ENCODE measurements at regions not wholly inside any gene's neighbourhood (a gene's known extent, or its start where the extent isn't known, plus 50 kb on each side); places are given as distances from the start of the nearest gene placed in this dataset.

DNA sequence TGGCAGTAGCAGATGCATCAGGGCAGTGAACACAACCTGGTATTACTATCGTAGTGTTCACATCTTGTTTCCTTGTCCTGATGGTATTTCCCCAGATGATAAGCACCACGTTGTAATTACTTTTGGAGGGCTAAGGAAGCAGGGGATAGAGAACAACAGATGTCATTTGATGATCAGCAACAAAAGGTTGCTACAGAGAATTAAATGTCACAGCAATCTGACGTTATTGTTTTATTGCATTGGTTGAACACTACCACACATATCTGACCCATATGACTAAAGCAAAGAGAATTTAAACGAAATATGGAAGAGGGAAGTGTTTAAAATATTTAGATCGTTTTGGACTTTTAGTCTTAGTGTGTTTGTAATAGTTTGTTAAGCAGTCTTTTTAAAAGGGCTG lies 408.3 kb downstream of the SH3GL2 start:
- H3K27ac ChIP-seq (ENCODE audit: low read depth, low read length): no peak overlapping the region
- H3K4me3 ChIP-seq (ENCODE audit: insufficient read depth, low read length, poor library complexity, severe bottlenecking): no peak overlapping the region
- no peaks in the 10 kb centered on the region for H3K9me3 ChIP-seq (ENCODE audit: insufficient read depth, low read length)
- H3K79me2 ChIP-seq (ENCODE audit: insufficient read depth, low read length): no peaks in the 10 kb centered on the region
- no peaks in the 10 kb centered on the region for H3K27me3 ChIP-seq (ENCODE audit: low read length)
- no peak overlapping the region for H3K9ac ChIP-seq (ENCODE audit: low read length)
- no peaks in the 10 kb centered on the region for H3F3A ChIP-seq (ENCODE audit: insufficient read depth)
- H2AFZ ChIP-seq (ENCODE audit: low read depth, low read length, severe bottlenecking): no peak overlapping the region
- no peaks in the 10 kb centered on the region for H3K36me3 ChIP-seq (ENCODE audit: low read length)
- TF ChIP-seq, protein P1, sequence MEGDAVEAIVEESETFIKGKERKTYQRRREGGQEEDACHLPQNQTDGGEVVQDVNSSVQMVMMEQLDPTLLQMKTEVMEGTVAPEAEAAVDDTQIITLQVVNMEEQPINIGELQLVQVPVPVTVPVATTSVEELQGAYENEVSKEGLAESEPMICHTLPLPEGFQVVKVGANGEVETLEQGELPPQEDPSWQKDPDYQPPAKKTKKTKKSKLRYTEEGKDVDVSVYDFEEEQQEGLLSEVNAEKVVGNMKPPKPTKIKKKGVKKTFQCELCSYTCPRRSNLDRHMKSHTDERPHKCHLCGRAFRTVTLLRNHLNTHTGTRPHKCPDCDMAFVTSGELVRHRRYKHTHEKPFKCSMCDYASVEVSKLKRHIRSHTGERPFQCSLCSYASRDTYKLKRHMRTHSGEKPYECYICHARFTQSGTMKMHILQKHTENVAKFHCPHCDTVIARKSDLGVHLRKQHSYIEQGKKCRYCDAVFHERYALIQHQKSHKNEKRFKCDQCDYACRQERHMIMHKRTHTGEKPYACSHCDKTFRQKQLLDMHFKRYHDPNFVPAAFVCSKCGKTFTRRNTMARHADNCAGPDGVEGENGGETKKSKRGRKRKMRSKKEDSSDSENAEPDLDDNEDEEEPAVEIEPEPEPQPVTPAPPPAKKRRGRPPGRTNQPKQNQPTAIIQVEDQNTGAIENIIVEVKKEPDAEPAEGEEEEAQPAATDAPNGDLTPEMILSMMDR (IDR thresholded peaks at IDR 0.05; ENCODE audit: insufficient read depth, low read length, poor library complexity, severe bottlenecking): no peak
- no peak for TF ChIP-seq EZH2phosphoT487 (conservative IDR thresholded peaks at IDR 0.05; ENCODE audit: low read length)
- H3K4me2 ChIP-seq (ENCODE audit: low read depth, low read length, poor library complexity, severe bottlenecking): no peak overlapping the region
- H3K9me2 ChIP-seq (replicated peaks; ENCODE audit: insufficient read depth, low read length): no peaks in the 10 kb centered on the region
- no peaks in the 10 kb centered on the region; the same call in 1 of the 2 replicates for H4K20me1 ChIP-seq (ENCODE audit: low read depth, low read length)

DNA sequence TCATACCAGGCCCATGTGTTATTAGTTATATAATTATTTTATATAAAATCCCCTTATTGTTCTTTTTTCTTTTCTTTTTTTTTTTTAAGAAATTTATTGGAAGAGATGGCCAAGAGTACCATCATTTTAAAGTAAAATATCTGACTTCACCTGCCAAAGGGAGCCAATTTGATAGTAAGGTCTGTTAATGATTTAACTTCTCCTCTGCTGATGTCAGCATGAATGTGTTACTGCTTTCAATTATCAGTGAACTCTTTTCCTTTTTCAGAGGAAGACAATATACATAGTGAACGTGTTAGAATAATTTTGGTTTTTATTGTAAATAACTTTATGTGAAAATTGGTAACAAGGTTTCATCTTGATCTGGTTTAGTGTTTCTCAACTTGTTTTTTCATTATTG lies 409.6 kb downstream of the SH3GL2 start:
- no peaks in the 10 kb centered on the region for H3K9me2 ChIP-seq (replicated peaks; ENCODE audit: insufficient read depth, low read length)
- H3K27ac ChIP-seq (ENCODE audit: low read depth, low read length): no peak overlapping the region
- H3K9me3 ChIP-seq (ENCODE audit: insufficient read depth, low read length): no peaks in the 10 kb centered on the region
- H3K4me3 ChIP-seq (ENCODE audit: insufficient read depth, low read length, poor library complexity, severe bottlenecking): no peak overlapping the region
- H3K36me3 ChIP-seq (ENCODE audit: low read length): no peaks in the 10 kb centered on the region
- no peak overlapping the region for H3K4me2 ChIP-seq (ENCODE audit: low read depth, low read length, poor library complexity, severe bottlenecking)
- no peak overlapping the region for H2AFZ ChIP-seq (ENCODE audit: low read depth, low read length, severe bottlenecking)
- no peak for TF ChIP-seq EZH2phosphoT487 (conservative IDR thresholded peaks at IDR 0.05; ENCODE audit: low read length)
- TF ChIP-seq, protein P1 (IDR thresholded peaks at IDR 0.05; ENCODE audit: insufficient read depth, low read length, poor library complexity, severe bottlenecking): no peak
- H3K27me3 ChIP-seq (ENCODE audit: low read length): no peaks in the 10 kb centered on the region
- no peak overlapping the region for H3K9ac ChIP-seq (ENCODE audit: low read length)
- no peaks in the 10 kb centered on the region; the same call in 1 of the 2 replicates for H4K20me1 ChIP-seq (ENCODE audit: low read depth, low read length)
- H3F3A ChIP-seq (ENCODE audit: insufficient read depth): no peaks in the 10 kb centered on the region
- no peaks in the 10 kb centered on the region for H3K79me2 ChIP-seq (ENCODE audit: insufficient read depth, low read length)

DNA sequence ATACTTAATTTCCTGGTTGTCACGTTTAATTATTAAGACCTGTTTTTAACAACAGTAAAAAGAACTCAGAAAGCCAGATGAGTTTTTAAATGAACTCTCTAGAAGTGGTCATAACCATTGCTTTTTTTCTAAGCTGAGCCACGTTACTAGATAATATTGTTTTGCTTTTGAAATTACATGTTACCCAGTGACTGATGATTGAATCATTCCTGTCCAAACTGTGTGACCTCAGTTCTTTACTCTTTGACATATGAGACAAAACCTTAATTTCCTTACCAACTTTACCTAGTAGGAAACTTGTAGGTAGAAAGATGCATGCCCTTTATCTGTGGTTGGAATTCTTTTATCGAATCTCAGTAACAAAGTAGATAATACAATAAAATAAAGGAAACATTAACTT lies 411.7 kb downstream of the SH3GL2 start:
- no peak overlapping the region for H3K4me3 ChIP-seq (ENCODE audit: insufficient read depth, low read length, poor library complexity, severe bottlenecking)
- no peaks in the 10 kb centered on the region for H3K9me3 ChIP-seq (ENCODE audit: insufficient read depth, low read length)
- no peaks in the 10 kb centered on the region for H3F3A ChIP-seq (ENCODE audit: insufficient read depth)
- no peak overlapping the region for H3K9ac ChIP-seq (ENCODE audit: low read length)
- TF ChIP-seq EZH2phosphoT487 (conservative IDR thresholded peaks at IDR 0.05; ENCODE audit: low read length): no peak
- TF ChIP-seq, protein P1 (IDR thresholded peaks at IDR 0.05; ENCODE audit: insufficient read depth, low read length, poor library complexity, severe bottlenecking): no peak
- no peak overlapping the region for H2AFZ ChIP-seq (ENCODE audit: low read depth, low read length, severe bottlenecking)
- no peaks in the 10 kb centered on the region for H3K27me3 ChIP-seq (ENCODE audit: low read length)
- no peaks in the 10 kb centered on the region for H3K9me2 ChIP-seq (replicated peaks; ENCODE audit: insufficient read depth, low read length)
- H3K36me3 ChIP-seq (ENCODE audit: low read length): no peaks in the 10 kb centered on the region
- H4K20me1 ChIP-seq (ENCODE audit: low read depth, low read length): no peaks in the 10 kb centered on the region
- no peak overlapping the region for H3K27ac ChIP-seq (ENCODE audit: low read depth, low read length)
- H3K79me2 ChIP-seq (ENCODE audit: insufficient read depth, low read length): no peaks in the 10 kb centered on the region
- no peak overlapping the region for H3K4me2 ChIP-seq (ENCODE audit: low read depth, low read length, poor library complexity, severe bottlenecking)

Data from SU-DHL-6 (cell line).